ENCODE measurements at regions not wholly inside any gene's neighbourhood (a gene's known extent, or its start where the extent isn't known, plus 50 kb on each side); places are given as distances from the start of the nearest gene placed in this dataset.

GRCh38 chr6:134605034-134605433, 287.1 kb upstream of the SGK1 start:
- TF ChIP-seq CTCF (IDR thresholded peaks at IDR 0.05), result no peak
- no peak for TF ChIP-seq POLR2A (IDR thresholded peaks at IDR 0.05)
